ENCODE measurements at regions not wholly inside any gene's neighbourhood (a gene's known extent, or its start where the extent isn't known, plus 50 kb on each side); places are given as distances from the start of the nearest gene placed in this dataset.

GRCh38 chr10:53572799-53573198, 800.2 kb upstream of the MBL2 start:
- peaks cover 2% of the 10 kb centered on the region for H3K27me3 Mint-ChIP-seq (ENCODE audit: unreplicated experiment)
- H3K9me3 Mint-ChIP-seq (ENCODE audit: unreplicated experiment), result no peaks in the 10 kb centered on the region
- no peaks in the 10 kb centered on the region for H3K4me1 Mint-ChIP-seq (ENCODE audit: unreplicated experiment)
- H3K36me3 Mint-ChIP-seq (ENCODE audit: unreplicated experiment), result no peaks in the 10 kb centered on the region
- TF ChIP-seq CTCF (IDR thresholded peaks at IDR 0.05), result no peak
- H3K4me3 Mint-ChIP-seq (ENCODE audit: unreplicated experiment), result no peak overlapping the region
- H3K27ac Mint-ChIP-seq (ENCODE audit: unreplicated experiment), result no peak overlapping the region
- no peak for DNase-seq (ENCODE audit: extremely low spot score, unreplicated experiment)

GRCh38 chr10:53570221-53570620, 797.6 kb upstream of the MBL2 start:
- H3K9me3 Mint-ChIP-seq (ENCODE audit: unreplicated experiment), result peaks cover 10% of the 10 kb centered on the region
- no peaks in the 10 kb centered on the region for H3K4me1 Mint-ChIP-seq (ENCODE audit: unreplicated experiment)
- H3K4me3 Mint-ChIP-seq (ENCODE audit: unreplicated experiment), result no peak overlapping the region
- H3K27me3 Mint-ChIP-seq (ENCODE audit: unreplicated experiment), result peaks cover 2% of the 10 kb centered on the region
- no peak for DNase-seq (ENCODE audit: extremely low spot score, unreplicated experiment)
- no peaks in the 10 kb centered on the region for H3K36me3 Mint-ChIP-seq (ENCODE audit: unreplicated experiment)
- H3K27ac Mint-ChIP-seq (ENCODE audit: unreplicated experiment), result no peak overlapping the region
- TF ChIP-seq CTCF (IDR thresholded peaks at IDR 0.05), result no peak

GRCh38 chr10:53569455-53569854, 796.9 kb upstream of the MBL2 start:
- peaks cover 12% of the 10 kb centered on the region for H3K9me3 Mint-ChIP-seq (ENCODE audit: unreplicated experiment)
- DNase-seq (ENCODE audit: extremely low spot score, unreplicated experiment), result no peak
- no peak overlapping the region for H3K4me3 Mint-ChIP-seq (ENCODE audit: unreplicated experiment)
- H3K36me3 Mint-ChIP-seq (ENCODE audit: unreplicated experiment), result no peaks in the 10 kb centered on the region
- H3K4me1 Mint-ChIP-seq (ENCODE audit: unreplicated experiment), result no peaks in the 10 kb centered on the region
- no peak for TF ChIP-seq CTCF (IDR thresholded peaks at IDR 0.05)
- no peak overlapping the region for H3K27ac Mint-ChIP-seq (ENCODE audit: unreplicated experiment)
- H3K27me3 Mint-ChIP-seq (ENCODE audit: unreplicated experiment), result peaks cover 2% of the 10 kb centered on the region

- Mint-ChIP-seq H3K27ac (ENCODE audit: unreplicated experiment) (no peak overlapping the region), H3K27me3 (ENCODE audit: unreplicated experiment) (no peaks in the 10 kb centered on the region), H3K4me1 (ENCODE audit: unreplicated experiment) (no peaks in the 10 kb centered on the region), H3K36me3 (ENCODE audit: unreplicated experiment) (no peaks in the 10 kb centered on the region), H3K9me3 (ENCODE audit: unreplicated experiment) (no peaks in the 10 kb centered on the region), H3K4me3 (ENCODE audit: unreplicated experiment) (no peak overlapping the region)
- DNase-seq (ENCODE audit: extremely low spot score, unreplicated experiment), result no peak
- TF ChIP-seq CTCF (IDR thresholded peaks at IDR 0.05), result no peak
Measured at GRCh38 chr10:53548664-53549063, 776.1 kb upstream of the MBL2 start.

GRCh38 chr10:53547364-53547763, 774.8 kb upstream of the MBL2 start:
- TF ChIP-seq CTCF (IDR thresholded peaks at IDR 0.05), result no peak
- DNase-seq (ENCODE audit: extremely low spot score, unreplicated experiment), result no peak
- Mint-ChIP-seq H3K36me3 (ENCODE audit: unreplicated experiment) (no peaks in the 10 kb centered on the region), H3K9me3 (ENCODE audit: unreplicated experiment) (no peaks in the 10 kb centered on the region), H3K27ac (ENCODE audit: unreplicated experiment) (no peak overlapping the region), H3K4me3 (ENCODE audit: unreplicated experiment) (no peak overlapping the region), H3K27me3 (ENCODE audit: unreplicated experiment) (no peaks in the 10 kb centered on the region), H3K4me1 (ENCODE audit: unreplicated experiment) (no peaks in the 10 kb centered on the region)
